ENCODE measurements at regions not wholly inside any gene's neighbourhood (a gene's known extent, or its start where the extent isn't known, plus 50 kb on each side); places are given as distances from the start of the nearest gene placed in this dataset.

DNA sequence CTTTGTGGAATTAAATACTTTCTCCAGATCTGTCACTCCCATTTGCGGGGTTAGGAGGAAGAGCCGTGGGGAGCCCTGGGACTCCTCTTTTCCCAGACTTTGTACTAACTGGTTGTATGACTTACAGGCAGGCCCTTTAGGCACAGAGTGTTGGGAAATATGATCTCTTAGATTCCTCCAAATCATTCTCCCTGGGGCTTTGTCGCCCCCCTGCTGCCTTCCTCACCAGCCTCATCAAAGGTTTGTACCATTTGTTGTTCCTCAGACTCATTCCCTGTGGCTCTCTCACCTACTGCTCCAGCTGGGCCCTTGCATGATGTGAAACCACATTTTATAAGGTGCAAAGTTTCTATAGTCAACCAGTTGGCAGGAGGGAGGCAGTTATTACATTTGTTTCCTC is 56.4 kb downstream of the CRYGS start:
- no peaks in the 10 kb centered on the region for H3K36me3 ChIP-seq (ENCODE audit: control insufficient read depth in 4 of 4, insufficient read depth in 4 of 4, low read length in 4 of 4)
- TF ChIP-seq, protein P1, sequence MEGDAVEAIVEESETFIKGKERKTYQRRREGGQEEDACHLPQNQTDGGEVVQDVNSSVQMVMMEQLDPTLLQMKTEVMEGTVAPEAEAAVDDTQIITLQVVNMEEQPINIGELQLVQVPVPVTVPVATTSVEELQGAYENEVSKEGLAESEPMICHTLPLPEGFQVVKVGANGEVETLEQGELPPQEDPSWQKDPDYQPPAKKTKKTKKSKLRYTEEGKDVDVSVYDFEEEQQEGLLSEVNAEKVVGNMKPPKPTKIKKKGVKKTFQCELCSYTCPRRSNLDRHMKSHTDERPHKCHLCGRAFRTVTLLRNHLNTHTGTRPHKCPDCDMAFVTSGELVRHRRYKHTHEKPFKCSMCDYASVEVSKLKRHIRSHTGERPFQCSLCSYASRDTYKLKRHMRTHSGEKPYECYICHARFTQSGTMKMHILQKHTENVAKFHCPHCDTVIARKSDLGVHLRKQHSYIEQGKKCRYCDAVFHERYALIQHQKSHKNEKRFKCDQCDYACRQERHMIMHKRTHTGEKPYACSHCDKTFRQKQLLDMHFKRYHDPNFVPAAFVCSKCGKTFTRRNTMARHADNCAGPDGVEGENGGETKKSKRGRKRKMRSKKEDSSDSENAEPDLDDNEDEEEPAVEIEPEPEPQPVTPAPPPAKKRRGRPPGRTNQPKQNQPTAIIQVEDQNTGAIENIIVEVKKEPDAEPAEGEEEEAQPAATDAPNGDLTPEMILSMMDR (IDR thresholded peaks at IDR 0.05; ENCODE audit: control extremely low read depth, extremely low read depth) = no peak
- H3K9me3 ChIP-seq (ENCODE audit: control insufficient read depth in 4 of 4, insufficient read depth in 3 of 4, low read length in 3 of 4) = no peaks in the 10 kb centered on the region
- no peaks in the 10 kb centered on the region for H3K27me3 ChIP-seq (ENCODE audit: control insufficient read depth in 3 of 3, insufficient read depth in 3 of 3, low read length in 2 of 3)
- no peak overlapping the region for H3K27ac ChIP-seq (ENCODE audit: low read depth in 1 of 2, low read length in 1 of 2)
- DNase-seq (no peak), ATAC-seq (ENCODE audit: insufficient read depth, low FRiP score) (no peak)
- no peak overlapping the region for H3K9ac ChIP-seq (ENCODE audit: insufficient read depth in 1 of 2, low read length in 2 of 2)
- no peak overlapping the region for H3K4me3 ChIP-seq
- no peaks in the 10 kb centered on the region for H3K4me1 ChIP-seq (ENCODE audit: control insufficient read depth in 5 of 5, insufficient read depth in 5 of 5, low read length in 5 of 5)
- WGBS, 2 donors = 73 to 77% methylated on average over 3 of the region's 3 CpGs

DNA sequence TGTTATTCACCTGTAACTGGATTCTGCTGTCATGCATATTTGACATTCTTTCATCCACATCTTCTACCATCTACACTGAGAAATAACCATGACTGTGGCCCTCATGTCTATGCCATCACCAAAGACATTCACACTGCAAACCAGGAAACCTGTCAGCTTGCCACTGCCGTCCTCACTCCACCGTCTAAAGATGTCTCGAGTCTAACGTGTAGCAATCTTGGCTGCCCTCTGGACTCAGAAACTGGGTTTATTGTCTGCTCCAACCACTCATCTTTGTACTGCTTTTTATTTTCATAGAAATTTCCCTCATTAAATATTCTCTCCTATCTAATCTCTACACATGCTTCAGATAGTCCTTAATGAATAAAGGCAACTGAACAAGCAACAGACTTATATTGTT is 57.1 kb downstream of the CRYGS start:
- WGBS, 2 donors = 87 to 93% methylated on average over 4 of the region's 4 CpGs
- Histone ChIP-seq H3K9ac (ENCODE audit: insufficient read depth in 1 of 2, low read length in 2 of 2) (no peak overlapping the region), H3K4me3 (no peak overlapping the region), H3K4me1 (ENCODE audit: control insufficient read depth in 5 of 5, insufficient read depth in 5 of 5, low read length in 5 of 5) (no peaks in the 10 kb centered on the region), H3K27ac (ENCODE audit: low read depth in 1 of 2, low read length in 1 of 2) (no peak overlapping the region), H3K27me3 (ENCODE audit: control insufficient read depth in 3 of 3, insufficient read depth in 3 of 3, low read length in 2 of 3) (no peaks in the 10 kb centered on the region), H3K36me3 (ENCODE audit: control insufficient read depth in 4 of 4, insufficient read depth in 4 of 4, low read length in 4 of 4) (no peaks in the 10 kb centered on the region), H3K9me3 (ENCODE audit: control insufficient read depth in 4 of 4, insufficient read depth in 3 of 4, low read length in 3 of 4) (no peaks in the 10 kb centered on the region)
- DNase-seq (no peak), ATAC-seq (ENCODE audit: insufficient read depth, low FRiP score) (no peak)
- TF ChIP-seq, protein P1 (IDR thresholded peaks at IDR 0.05; ENCODE audit: control extremely low read depth, extremely low read depth) = no peak

DNA sequence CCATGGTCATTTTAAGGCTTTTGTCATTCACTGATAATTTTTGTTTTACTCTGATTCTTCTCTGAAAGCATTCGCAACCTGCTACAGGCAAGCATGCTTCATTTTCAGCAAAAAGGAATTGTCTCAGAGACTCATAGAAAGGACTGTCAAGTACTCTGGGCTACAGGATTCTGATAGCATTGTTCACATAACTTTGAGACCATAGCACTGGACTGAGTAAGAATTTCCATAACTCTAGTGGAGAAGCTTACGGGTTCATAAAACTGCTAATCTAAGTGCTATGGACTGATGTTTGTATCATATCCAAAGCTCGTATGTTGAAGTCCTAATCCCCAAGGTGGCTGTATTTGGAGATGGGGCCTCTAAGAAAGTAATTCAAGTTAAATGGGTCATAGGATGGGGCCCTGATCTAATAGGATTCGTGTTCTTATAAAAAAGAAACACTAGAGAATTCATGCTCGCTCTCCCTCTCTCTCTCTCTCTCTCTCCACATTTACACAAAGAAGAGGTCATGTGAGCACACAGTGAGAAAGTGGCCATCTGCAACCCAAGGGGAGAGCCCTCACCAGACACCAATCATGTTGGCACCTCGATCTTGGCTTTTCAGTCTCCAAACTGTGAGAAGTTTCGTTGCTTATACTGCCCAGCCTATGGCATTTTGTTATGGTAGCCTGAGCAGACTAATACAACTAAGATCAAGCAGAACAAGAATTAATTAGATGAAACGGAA is 60.4 kb downstream of the CRYGS start:
- TF ChIP-seq, protein P1 (IDR thresholded peaks at IDR 0.05; ENCODE audit: control extremely low read depth, extremely low read depth) = no peak
- Histone ChIP-seq H3K27ac (ENCODE audit: low read depth in 1 of 2, low read length in 1 of 2) (no peak overlapping the region), H3K4me3 (no peak overlapping the region), H3K4me1 (ENCODE audit: control insufficient read depth in 5 of 5, insufficient read depth in 5 of 5, low read length in 5 of 5) (no peaks in the 10 kb centered on the region), H3K27me3 (ENCODE audit: control insufficient read depth in 3 of 3, insufficient read depth in 3 of 3, low read length in 2 of 3) (no peaks in the 10 kb centered on the region), H3K36me3 (ENCODE audit: control insufficient read depth in 4 of 4, insufficient read depth in 4 of 4, low read length in 4 of 4) (no peaks in the 10 kb centered on the region), H3K9ac (ENCODE audit: insufficient read depth in 1 of 2, low read length in 2 of 2) (no peak overlapping the region), H3K9me3 (ENCODE audit: control insufficient read depth in 4 of 4, insufficient read depth in 3 of 4, low read length in 3 of 4) (no peaks in the 10 kb centered on the region)
- ATAC-seq (ENCODE audit: insufficient read depth, low FRiP score) (no peak), DNase-seq (no peak)
- WGBS, 2 donors = 89 to 91% methylated on average over 8 of the region's 8 CpGs

- H3K4me3 ChIP-seq = no peak overlapping the region
- DNase-seq (no peak), ATAC-seq (ENCODE audit: insufficient read depth, low FRiP score) (no peak)
- no peak overlapping the region for H3K27ac ChIP-seq (ENCODE audit: low read depth in 1 of 2, low read length in 1 of 2)
- TF ChIP-seq, protein P1 (IDR thresholded peaks at IDR 0.05; ENCODE audit: control extremely low read depth, extremely low read depth) = no peak
- H3K9me3 ChIP-seq (ENCODE audit: control insufficient read depth in 4 of 4, insufficient read depth in 3 of 4, low read length in 3 of 4) = no peaks in the 10 kb centered on the region
- no peaks in the 10 kb centered on the region for H3K36me3 ChIP-seq (ENCODE audit: control insufficient read depth in 4 of 4, insufficient read depth in 4 of 4, low read length in 4 of 4)
- H3K4me1 ChIP-seq (ENCODE audit: control insufficient read depth in 5 of 5, insufficient read depth in 5 of 5, low read length in 5 of 5) = no peaks in the 10 kb centered on the region
- no peaks in the 10 kb centered on the region for H3K27me3 ChIP-seq (ENCODE audit: control insufficient read depth in 3 of 3, insufficient read depth in 3 of 3, low read length in 2 of 3)
- no peak overlapping the region for H3K9ac ChIP-seq (ENCODE audit: insufficient read depth in 1 of 2, low read length in 2 of 2)
- 41 to 50% methylated on average over 4 of the region's 4 CpGs for WGBS, 2 donors
Measured at GRCh38 chr3:186481526-186481925, 62.7 kb downstream of the CRYGS start.
